Panc1 (cell line): ENCODE measurements at regions not wholly inside any gene's neighbourhood (a gene's known extent, or its start where the extent isn't known, plus 50 kb on each side); places are given as distances from the start of the nearest gene placed in this dataset.

Experiments used
- ATAC-seq: fragments of 200-7000 bp; cut with Tn5 transposase; 2 replicates; pipeline ENCODE4 v1.9.1; 2020; ENCODE audit warnings: mild to moderate bottlenecking, moderate library complexity
- BruUV-seq: library from RNA; stranded (reverse); fragments of 400-500 nt; replicated peaks from 2 replicates; lab custom pipeline; 2021; lab: Mats Ljungman, UMichigan
- CTCF ChIA-PET: fragments of 300-600 bp; sonication (Branson Sonifier 250); formaldehyde crosslinking; loops from one replicate; lab custom pipeline; 2022; ENCODE audit warnings: antibody characterized with exemption; lab: Charles Lee
- POLR2A ChIA-PET: fragments of 300-600 bp; sonication (Branson Sonifier 250); formaldehyde crosslinking; loops from one replicate; lab custom pipeline; 2022; ENCODE audit warnings: antibody characterized with exemption; lab: Charles Lee
- DNase-seq: peaks from one replicate; pipeline ENCODE4 v3.0.0-alpha.2; 2010; ENCODE audit warnings: low read depth, low spot score
- H3K27ac ChIP-seq: 2 replicates; pipeline ENCODE4 v1.5.1; 2011; ENCODE audit warnings: mild to moderate bottlenecking, low read length, inconsistent platforms
- H3K27me3 ChIP-seq: fragments of 200-500 bp; sonication (Bioruptor generic); 2 replicates; pipeline ENCODE4 v1.6.0; 2014; ENCODE audit warnings: low read length, inconsistent platforms; ENCODE audit not compliant: control insufficient read depth, insufficient read depth
- H3K36me3 ChIP-seq: fragments of 200-500 bp; sonication (Bioruptor generic); 2 replicates; pipeline ENCODE4 v1.5.1; 2014; ENCODE audit warnings: inconsistent platforms, mild to moderate bottlenecking, low read length, moderate library complexity; ENCODE audit not compliant: control insufficient read depth, insufficient read depth
- H3K4me1 ChIP-seq: 2 replicates; pipeline ENCODE4 v1.5.1; 2011; ENCODE audit warnings: inconsistent platforms, mild to moderate bottlenecking, low read length, moderate library complexity; ENCODE audit not compliant: control insufficient read depth, insufficient read depth
- H3K4me3 ChIP-seq, 2 experiments: 2 replicates each; pipeline ENCODE4 v1.5.1; 2011 to 2012; ENCODE audit warnings: low read depth in 2 of 2, low read length in 2 of 2, mild to moderate bottlenecking in 2 of 2, inconsistent platforms in 1 of 2, moderate library complexity in 1 of 2
- H3K9me3 ChIP-seq: fragments of 200-500 bp; sonication (Bioruptor generic); 2 replicates; pipeline ENCODE4 v1.5.1; 2014; ENCODE audit warnings: low read depth, mild to moderate bottlenecking, inconsistent platforms, low read length, moderate library complexity; ENCODE audit not compliant: control insufficient read depth, insufficient read depth
- POLR2AphosphoS5 ChIP-seq: IDR thresholded peaks from 2 replicates; pipeline ENCODE4 v1.6.1; 2012; ENCODE audit warnings: mild to moderate bottlenecking, low read depth, low read length, moderate library complexity
- SIN3A ChIP-seq: IDR thresholded peaks from 2 replicates; pipeline ENCODE4 v1.6.1; 2012; ENCODE audit warnings: low read depth, mild to moderate bottlenecking, low read length, moderate library complexity, borderline replicate concordance; ENCODE audit not compliant: insufficient read depth
- TCF7L2 ChIP-seq: IDR thresholded peaks from 2 replicates; pipeline ENCODE4 v1.6.1; 2011; ENCODE audit warnings: mild to moderate bottlenecking, low read depth, low read length, inconsistent platforms
- in situ Hi-C: cut with HindIII; loops from 2 replicates; pipeline ENCODE4 v1.10.0; 2016; ENCODE audit warnings: low sequenced_read_pairs, low pct_unique_long_range_greater_than_20kb
- intact Hi-C: fragments of 100-400 bp; cut with micrococcal nuclease; formaldehyde crosslinking; loops from one replicate; pipeline ENCODE4 v1.10.0; 2022; ENCODE audit not compliant: unreplicated experiment
- TF ChIP-seq, protein P1 (sequence below): fragments of 450-650 bp; IDR thresholded peaks from 2 replicates; pipeline ENCODE4 v1.5.1; 2017; ENCODE audit warnings: mild to moderate bottlenecking
- TF ChIP-seq, protein P2 (sequence below), 2 experiments: IDR thresholded peaks; 2 replicates each; pipeline ENCODE4 v1.6.1; 2011 to 2012; ENCODE audit warnings: low read depth in 2 of 2, control low read depth in 1 of 2, low read length in 1 of 2, mild to moderate bottlenecking in 1 of 2, moderate library complexity in 1 of 2; ENCODE audit not compliant: insufficient read depth in 1 of 2

DNA sequence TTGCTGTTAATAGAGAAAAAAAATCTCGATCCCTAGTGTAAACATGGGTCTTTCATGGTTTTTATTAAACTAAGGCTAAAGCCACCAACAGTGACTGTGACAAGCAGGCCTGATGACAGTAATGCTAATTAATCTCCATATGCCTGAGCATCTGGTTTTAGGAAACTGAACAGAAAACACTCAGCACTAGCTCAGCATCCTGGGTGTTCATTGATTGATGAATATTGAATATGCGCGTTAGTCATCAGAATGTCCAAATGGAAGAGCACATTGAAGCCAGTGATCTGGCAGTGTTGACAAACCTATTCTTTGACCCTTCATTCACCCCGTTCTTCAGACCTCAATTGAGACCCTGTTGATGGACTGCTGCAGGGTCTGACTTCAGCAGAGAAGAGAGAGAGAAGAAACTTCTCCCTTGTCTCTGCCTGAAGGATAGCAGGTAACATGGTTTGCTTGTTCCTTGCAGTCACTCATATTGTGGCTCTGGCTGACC is 283.8 kb downstream of the RDH14 start:
- H3K27ac ChIP-seq: no peak overlapping the region
- ChIA-PET POLR2A (no interaction called here), CTCF (no interaction called here)
- no TSS peak for BruUV-seq
- DNase-seq (no peak), ATAC-seq (no peak)
- H3K4me1 ChIP-seq: no peaks in the 10 kb centered on the region
- no peaks in the 10 kb centered on the region for H3K36me3 ChIP-seq
- intact Hi-C loops: no loop called here
- H3K27me3 ChIP-seq: no peaks in the 10 kb centered on the region
- TF ChIP-seq SIN3A (no peak), TCF7L2 (no peak), POLR2AphosphoS5 (no peak)
- TF ChIP-seq, protein P1, sequence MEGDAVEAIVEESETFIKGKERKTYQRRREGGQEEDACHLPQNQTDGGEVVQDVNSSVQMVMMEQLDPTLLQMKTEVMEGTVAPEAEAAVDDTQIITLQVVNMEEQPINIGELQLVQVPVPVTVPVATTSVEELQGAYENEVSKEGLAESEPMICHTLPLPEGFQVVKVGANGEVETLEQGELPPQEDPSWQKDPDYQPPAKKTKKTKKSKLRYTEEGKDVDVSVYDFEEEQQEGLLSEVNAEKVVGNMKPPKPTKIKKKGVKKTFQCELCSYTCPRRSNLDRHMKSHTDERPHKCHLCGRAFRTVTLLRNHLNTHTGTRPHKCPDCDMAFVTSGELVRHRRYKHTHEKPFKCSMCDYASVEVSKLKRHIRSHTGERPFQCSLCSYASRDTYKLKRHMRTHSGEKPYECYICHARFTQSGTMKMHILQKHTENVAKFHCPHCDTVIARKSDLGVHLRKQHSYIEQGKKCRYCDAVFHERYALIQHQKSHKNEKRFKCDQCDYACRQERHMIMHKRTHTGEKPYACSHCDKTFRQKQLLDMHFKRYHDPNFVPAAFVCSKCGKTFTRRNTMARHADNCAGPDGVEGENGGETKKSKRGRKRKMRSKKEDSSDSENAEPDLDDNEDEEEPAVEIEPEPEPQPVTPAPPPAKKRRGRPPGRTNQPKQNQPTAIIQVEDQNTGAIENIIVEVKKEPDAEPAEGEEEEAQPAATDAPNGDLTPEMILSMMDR: no peak
- TF ChIP-seq, protein P2, sequence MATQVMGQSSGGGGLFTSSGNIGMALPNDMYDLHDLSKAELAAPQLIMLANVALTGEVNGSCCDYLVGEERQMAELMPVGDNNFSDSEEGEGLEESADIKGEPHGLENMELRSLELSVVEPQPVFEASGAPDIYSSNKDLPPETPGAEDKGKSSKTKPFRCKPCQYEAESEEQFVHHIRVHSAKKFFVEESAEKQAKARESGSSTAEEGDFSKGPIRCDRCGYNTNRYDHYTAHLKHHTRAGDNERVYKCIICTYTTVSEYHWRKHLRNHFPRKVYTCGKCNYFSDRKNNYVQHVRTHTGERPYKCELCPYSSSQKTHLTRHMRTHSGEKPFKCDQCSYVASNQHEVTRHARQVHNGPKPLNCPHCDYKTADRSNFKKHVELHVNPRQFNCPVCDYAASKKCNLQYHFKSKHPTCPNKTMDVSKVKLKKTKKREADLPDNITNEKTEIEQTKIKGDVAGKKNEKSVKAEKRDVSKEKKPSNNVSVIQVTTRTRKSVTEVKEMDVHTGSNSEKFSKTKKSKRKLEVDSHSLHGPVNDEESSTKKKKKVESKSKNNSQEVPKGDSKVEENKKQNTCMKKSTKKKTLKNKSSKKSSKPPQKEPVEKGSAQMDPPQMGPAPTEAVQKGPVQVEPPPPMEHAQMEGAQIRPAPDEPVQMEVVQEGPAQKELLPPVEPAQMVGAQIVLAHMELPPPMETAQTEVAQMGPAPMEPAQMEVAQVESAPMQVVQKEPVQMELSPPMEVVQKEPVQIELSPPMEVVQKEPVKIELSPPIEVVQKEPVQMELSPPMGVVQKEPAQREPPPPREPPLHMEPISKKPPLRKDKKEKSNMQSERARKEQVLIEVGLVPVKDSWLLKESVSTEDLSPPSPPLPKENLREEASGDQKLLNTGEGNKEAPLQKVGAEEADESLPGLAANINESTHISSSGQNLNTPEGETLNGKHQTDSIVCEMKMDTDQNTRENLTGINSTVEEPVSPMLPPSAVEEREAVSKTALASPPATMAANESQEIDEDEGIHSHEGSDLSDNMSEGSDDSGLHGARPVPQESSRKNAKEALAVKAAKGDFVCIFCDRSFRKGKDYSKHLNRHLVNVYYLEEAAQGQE (IDR thresholded peaks at IDR 0.05; ENCODE audit: insufficient read depth in 1 of 2, low read depth in 2 of 2, low read length in 1 of 2): no peak
- in situ Hi-C loops: no loop called here
- H3K4me3 ChIP-seq: no peak overlapping the region
- H3K9me3 ChIP-seq: no peaks in the 10 kb centered on the region

DNA sequence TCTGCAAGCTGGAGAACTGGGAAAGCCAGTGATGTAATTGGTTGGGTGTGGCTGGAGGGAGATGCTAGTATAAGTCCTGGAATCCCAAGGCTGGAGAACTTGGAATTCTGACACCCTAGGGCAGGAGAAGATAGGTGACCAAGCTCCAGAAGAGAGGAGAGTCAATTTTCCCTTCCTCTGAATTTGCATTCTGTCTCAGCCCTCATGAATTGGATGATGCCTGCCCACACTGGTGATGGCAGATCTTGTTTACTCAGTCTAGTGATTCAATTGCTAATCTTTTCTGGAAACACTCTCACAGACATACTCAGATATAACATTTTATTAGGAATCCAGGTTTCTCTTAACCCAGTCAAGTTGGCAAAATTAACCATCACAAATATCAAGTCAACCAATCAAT is 287.2 kb downstream of the RDH14 start:
- CTCF ChIA-PET: no interaction called here
- no peak for TF ChIP-seq TCF7L2
- TF ChIP-seq, protein P1: no peak
- TF ChIP-seq SIN3A: no peak
- TF ChIP-seq, protein P2 (IDR thresholded peaks at IDR 0.05; ENCODE audit: insufficient read depth in 1 of 2, low read depth in 2 of 2, low read length in 1 of 2): no peak
- TF ChIP-seq POLR2AphosphoS5: no peak
- Histone ChIP-seq H3K4me1 (no peaks in the 10 kb centered on the region), H3K27me3 (no peaks in the 10 kb centered on the region), H3K9me3 (no peaks in the 10 kb centered on the region), H3K36me3 (no peaks in the 10 kb centered on the region), H3K4me3 (no peak overlapping the region), H3K27ac (no peak overlapping the region)
- in situ Hi-C loops: no loop called here
- no peak for ATAC-seq
- POLR2A ChIA-PET: no interaction called here
- no TSS peak for BruUV-seq
- DNase-seq: no peak
- intact Hi-C loops: no loop called here
